ENCODE measurements at regions not wholly inside any gene's neighbourhood (a gene's known extent, or its start where the extent isn't known, plus 50 kb on each side); places are given as distances from the start of the nearest gene placed in this dataset.
"Not testable (repeated sequence)": the region's sequence is repeated elsewhere in the genome, so short reads cannot be mapped to it uniquely, and the experiment has no call there.

- no peak for DNase-seq (ENCODE audit: low read depth)
These were observed 1250.4 kb upstream of the IGFBP7 start for GRCh38 chr4:58360354-58361133.

DNA sequence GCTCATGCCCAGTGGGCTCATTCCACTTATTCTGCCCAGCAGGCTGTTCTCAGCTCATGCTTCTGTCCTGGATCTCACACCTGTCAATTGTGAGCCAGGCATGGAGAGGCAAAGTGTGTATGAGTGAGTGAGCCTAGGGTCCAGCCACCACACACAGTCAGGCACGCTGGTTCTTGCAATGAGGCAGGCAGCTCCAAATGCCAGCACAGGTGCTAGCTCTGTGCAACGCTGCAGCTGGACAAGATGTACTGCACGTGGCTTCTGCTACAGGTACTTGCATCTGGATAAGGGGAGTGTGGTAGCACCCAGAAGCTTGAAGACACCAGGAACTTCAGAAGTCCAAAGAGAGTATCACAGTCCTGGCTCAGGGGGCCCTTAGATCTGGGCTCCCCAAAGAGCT is 1249.4 kb upstream of the IGFBP7 start:
- no peak for DNase-seq (ENCODE audit: low read depth)

DNA sequence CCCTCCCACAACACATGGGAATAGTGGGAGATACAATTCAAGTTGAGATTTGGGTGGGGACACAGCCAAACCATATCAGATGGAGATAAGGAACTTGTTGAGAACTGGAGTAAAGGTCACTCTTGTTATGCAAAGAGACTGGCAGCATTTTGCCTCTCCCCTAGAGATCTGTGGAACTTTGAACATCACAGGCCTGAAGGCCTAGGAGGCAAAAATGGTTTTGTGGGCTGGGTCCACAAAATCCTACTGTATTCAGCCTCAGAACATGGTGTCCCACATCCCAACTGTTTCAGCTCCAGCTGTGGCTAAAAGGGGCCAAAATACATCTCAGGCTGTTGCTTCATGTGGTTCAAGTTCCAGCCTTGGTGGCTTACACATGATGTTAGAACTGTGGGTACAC is 1247.8 kb upstream of the IGFBP7 start:
- DNase-seq (ENCODE audit: low read depth), result no peak

DNA sequence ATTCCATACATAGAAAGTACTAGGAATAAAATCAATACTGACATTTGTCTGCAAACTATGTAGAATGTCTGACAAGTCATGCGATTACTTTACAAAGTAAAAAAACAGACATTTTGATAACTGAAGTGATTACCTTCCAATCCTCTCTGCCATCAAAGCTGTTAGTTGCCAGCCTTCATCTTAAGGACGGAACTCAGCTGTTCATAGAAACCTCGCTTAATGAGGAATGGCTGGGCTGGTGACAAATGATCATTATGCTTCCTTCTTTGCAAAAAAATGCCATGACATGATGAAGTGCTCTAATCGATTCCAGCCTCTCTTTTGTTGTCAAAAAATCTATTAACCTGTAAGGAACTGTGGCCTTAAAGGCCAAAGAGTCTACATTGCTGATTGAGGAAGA is 1214.9 kb upstream of the IGFBP7 start:
- DNase-seq (ENCODE audit: low read depth), result no peak

DNA sequence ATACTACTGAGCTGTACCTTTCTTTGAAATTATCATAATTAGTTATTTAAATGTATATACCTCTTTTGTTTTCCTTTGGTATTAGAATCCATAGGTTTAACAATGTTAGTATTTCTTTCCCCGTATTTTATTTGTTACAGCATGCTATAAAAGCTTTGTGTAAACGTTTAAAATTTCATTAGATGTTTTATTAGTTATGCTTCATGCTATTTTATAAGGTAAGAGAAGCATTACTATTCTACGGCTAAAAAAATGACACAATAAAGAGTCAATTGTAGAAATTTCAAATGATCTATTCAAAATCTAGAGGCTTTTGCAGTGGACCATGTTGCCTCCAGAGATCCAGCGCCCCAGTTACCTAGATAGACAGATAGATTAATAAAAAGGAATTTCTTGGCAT is 1203.3 kb upstream of the IGFBP7 start:
- no peak for DNase-seq (ENCODE audit: low read depth)

- DNase-seq (ENCODE audit: low read depth), result no peak
These were observed 1193.3 kb upstream of the IGFBP7 start for GRCh38 chr4:58303456-58303855.

DNA sequence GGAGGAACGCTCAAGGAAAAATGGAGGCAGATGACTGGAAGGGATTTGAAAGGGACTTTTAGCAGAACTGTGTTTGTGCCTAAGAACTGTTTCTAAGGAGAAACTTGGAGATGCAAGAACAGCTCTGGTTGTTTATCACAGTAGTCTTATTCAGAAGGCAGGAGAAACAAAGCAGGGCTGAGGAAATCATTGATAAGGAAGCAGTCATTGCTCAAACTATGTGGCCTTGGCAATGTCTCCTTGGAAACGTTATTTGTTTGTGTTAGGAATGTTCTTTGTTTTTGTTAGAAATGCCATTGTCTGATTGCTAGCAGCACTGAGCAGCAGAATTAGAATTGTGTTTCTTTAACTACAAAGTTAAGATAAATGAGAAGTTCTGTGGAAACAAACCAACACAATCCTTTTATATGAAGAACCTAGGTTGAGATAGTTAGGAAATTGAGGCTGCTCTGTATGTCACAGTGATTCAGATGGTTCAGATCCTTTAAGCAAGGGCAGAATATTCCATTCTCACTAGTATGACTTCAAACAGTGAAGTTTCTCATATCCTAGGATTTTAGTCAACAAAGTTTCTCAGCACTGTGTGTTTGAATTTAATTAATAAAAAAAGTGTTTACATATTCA is 1191.3 kb upstream of the IGFBP7 start:
- DNase-seq (ENCODE audit: low read depth), result no peak

DNA sequence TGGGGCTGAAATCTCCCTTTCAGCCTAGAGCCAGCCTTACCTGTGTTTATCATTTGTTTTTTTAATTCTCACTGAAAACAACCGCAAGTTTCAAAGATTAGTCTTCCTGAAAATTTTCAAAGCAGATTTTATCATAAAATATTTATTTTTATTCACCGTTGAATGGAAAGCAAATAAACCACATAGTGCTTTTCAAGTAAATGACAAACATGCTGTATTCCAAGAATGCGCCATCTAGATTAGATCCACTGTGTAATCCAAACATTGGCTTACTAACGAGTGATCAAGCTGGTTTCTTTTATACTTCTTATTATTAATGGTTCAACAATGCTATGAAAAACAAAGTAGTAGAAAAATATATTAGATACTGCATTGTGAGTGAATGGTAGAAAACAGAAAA is 1176.2 kb upstream of the IGFBP7 start:
- DNase-seq (ENCODE audit: low read depth), result no peak

DNA sequence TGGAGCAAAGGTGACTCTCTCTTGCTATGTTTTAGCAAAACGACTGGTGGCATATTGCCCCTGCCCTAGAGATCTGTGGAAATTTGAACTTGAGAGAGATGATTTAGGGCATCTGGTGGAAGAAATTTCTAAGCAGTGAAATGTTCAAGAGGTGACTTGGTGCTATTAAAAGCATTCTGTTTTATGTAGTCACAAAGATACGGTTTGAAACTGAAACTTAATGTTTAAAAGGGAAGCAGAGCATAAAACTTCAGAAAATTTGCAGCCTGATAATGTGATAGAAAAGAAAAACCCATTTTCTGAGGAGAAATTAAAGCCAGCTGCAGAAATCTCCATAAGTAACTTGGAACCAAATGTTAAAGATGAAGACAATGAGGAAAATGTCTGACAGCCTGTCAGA is 1170.7 kb upstream of the IGFBP7 start:
- DNase-seq (ENCODE audit: low read depth), result not testable (repeated sequence)

DNA sequence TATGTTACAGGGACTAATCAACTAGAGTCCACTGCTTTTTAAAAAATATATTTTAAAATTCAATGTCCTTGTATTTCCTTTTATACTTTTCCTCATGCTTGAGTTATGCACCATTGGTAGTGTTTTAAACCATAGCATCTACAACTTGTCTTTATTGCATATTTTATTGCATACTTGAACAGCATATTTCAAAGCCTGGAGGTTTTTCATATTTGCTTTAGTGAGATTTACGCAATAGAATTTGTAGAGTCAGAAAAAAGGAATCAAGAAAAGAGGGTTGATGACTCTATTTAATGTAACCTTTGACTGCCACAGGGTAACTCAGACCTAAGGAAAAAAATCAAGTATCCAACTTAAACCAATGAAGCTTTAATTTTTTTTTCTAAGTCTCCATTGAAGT is 1165.7 kb upstream of the IGFBP7 start:
- DNase-seq (ENCODE audit: low read depth), result no peak

GRCh38 chr4:58274553-58274952 is 1164.4 kb upstream of the IGFBP7 start:
- DNase-seq (ENCODE audit: low read depth), result no peak

DNA sequence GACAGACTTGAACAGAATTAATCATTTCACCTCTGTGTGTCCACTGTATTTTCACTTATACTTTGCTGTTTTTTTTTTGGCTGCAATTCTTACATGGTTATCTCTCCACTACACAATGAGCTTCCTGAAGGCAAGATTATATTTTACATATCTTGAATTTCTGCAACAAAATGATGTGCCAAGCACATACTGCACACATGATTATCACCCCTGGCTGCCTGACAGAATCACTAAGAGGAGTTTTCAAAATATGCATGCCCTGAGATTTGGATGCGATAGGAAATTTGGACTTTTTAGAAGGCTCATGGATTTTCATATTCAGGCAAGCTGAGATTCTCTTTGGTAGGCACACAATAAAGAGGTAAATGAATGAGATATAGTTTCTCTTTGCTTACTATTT is 1162.1 kb upstream of the IGFBP7 start:
- DNase-seq (ENCODE audit: low read depth), result no peak

GRCh38 chr4:58265734-58266133 is 1155.5 kb upstream of the IGFBP7 start:
- no peak for DNase-seq (ENCODE audit: low read depth)

DNA sequence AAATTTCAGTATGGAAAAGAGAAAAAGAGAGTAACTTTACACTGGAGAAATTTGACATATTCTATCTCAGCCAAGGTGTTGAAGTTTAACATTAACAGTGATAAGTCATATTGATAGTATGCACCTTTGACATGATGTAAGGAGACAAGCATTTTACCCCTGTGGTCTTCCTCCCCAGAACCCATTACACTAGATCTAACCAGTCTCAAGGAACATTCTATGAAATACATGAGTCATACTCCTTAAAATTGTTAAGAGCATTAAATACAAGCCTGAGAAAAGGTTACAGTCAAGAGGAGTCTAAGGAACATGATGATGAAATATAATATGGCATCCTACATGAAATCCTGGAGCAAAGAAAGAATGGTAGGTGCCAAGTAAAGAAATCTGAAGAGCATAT is 1151.3 kb upstream of the IGFBP7 start:
- DNase-seq (ENCODE audit: low read depth), result no peak

- DNase-seq (ENCODE audit: low read depth), result no peak
These were observed 1144.1 kb upstream of the IGFBP7 start for GRCh38 chr4:58254291-58254690.

DNA sequence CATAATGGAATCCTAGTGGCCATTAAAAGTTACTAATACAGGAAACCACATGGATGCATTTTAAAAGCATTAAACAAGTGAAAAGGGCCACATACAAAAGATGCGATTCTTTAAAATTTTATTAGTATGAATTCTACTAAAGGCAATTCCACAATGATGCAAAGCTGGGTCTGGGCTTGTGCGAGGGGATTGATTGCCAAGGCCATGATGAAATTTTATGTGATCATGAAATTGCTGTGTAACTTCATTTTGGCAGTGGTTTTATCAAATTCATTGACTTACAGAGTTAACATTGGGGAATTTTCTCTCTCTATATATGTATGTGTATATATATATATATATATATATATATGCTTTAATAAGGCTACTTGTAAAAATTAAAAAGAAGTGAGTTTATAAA is 1142.5 kb upstream of the IGFBP7 start:
- DNase-seq (ENCODE audit: low read depth), result no peak

- DNase-seq (ENCODE audit: low read depth), result no peak
These were observed 1137.6 kb upstream of the IGFBP7 start for GRCh38 chr4:58247792-58248191.

DNA sequence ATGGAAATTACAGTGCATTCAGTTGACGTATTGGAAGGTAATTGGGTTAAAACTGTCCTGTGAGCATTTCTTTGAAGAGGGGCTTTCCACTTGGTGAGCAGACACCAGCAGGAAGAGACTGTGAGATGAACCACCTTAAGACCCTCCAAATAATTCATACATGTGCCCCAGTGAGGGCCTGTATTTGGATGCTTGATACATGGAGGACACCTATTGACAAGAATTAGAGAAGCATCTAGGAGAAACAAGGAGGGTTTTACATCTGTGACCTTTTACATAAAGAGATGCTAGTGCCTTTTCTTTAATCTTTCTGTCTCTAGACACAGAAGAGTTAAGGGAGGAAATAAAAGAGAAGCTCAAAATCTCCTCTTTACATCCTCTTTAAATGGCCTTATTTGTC is 1115.3 kb upstream of the IGFBP7 start:
- no peak for DNase-seq (ENCODE audit: low read depth)

DNA sequence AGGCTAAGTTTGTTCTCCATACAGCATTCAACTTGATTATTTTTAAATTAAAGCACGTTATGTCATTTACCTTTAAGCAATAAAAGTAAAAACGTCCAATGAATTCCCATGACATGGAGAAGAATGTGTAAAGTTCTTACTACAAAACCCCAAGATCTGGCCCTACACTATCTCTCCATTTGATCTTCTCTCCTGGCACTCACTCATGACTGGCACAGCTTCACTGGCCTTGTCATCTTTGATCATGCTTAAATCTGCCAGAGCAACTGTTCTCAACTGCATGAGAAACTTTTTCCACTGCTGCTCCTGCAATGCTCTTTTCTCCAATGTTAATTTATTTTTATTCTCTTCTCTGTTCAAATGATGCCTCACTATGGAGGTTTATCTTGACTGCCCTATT is 1109.0 kb upstream of the IGFBP7 start:
- DNase-seq (ENCODE audit: low read depth), result no peak

GRCh38 chr4:58216461-58216860 is 1106.3 kb upstream of the IGFBP7 start:
- no peak for DNase-seq (ENCODE audit: low read depth)

GRCh38 chr4:58214376-58214775 is 1104.2 kb upstream of the IGFBP7 start:
- no peak for DNase-seq (ENCODE audit: low read depth)

DNA sequence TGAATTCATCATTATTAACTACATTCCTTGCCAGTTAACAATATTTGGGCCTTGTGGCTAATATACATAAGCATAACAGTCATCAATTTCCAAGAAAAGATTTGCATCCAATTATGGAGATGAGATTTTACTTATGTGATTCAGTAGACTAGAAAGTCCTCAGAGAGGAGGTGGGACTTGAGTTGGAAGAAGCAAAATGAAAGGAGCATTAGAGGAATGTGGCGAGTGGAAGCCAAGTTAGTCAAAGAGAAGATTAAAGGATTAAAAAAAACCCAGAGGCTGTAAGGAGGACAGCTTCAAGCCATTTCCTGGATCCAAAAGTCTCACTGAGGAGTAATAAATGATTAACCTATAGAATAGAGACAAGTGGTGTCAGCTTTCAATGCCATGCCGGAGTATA is 1099.4 kb upstream of the IGFBP7 start:
- DNase-seq (ENCODE audit: low read depth), result no peak

DNA sequence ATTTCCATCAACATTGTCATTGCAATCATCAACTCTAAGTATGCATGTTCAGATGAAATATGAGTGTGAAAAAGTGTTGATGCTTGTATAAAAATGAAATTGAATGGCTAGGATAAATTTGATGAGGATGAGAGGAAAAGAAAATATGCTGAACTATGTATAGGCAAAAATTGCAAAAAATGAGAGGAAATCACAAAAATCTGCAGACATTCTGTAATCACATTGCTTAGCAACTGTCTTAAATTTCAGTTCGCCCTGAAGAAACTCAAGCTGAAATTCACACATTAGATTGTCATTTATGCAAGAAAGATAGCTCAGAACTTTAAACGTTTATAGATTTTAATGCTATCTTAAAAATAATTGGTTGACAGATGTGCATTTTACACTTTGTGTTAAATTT is 1098.8 kb upstream of the IGFBP7 start:
- no peak for DNase-seq (ENCODE audit: low read depth)

Data from activated T-helper 9 cell treated with anti-CD3 and anti-CD28 coated beads, Interleukin-2, amount 50 U/mL, for 16 hours (primary cell).